GM23338 (cell line): ENCODE measurements at regions not wholly inside any gene's neighbourhood (a gene's known extent, or its start where the extent isn't known, plus 50 kb on each side); places are given as distances from the start of the nearest gene placed in this dataset.

Source experiments
- ATAC-seq: fragments of 200-7000 bp; cut with Tn5 transposase; 3 replicates; pipeline ENCODE4 v1.9.1; 2020
- DNase-seq: peaks from one replicate; pipeline ENCODE4 v3.0.0-alpha.2; 2015; ENCODE audit warnings: low spot score
- H2AFZ ChIP-seq: fragments of 200-600 bp; sonication (generic); 2 replicates; pipeline ENCODE4 v1.8.0; 2016; ENCODE audit warnings: antibody characterized with exemption, mild to moderate bottlenecking, moderate library complexity
- H3F3A ChIP-seq: fragments of 200-600 bp; sonication (generic); replicated peaks from 2 replicates; pipeline ENCODE4 v1.8.0; 2017; ENCODE audit warnings: antibody characterized with exemption, mixed run types, low read depth
- H3K27ac ChIP-seq: fragments of 200-600 bp; sonication (generic); 2 replicates; pipeline ENCODE4 v1.6.1; 2016; ENCODE audit warnings: low read depth
- H3K27me3 ChIP-seq: fragments of 200-600 bp; sonication (generic); 2 replicates; pipeline ENCODE4 v1.8.0; 2016; ENCODE audit warnings: mild to moderate bottlenecking, mixed run types, moderate library complexity; ENCODE audit not compliant: insufficient read depth
- H3K36me3 ChIP-seq: fragments of 200-600 bp; sonication (generic); 2 replicates; pipeline ENCODE4 v1.8.0; 2016; ENCODE audit warnings: mild to moderate bottlenecking; ENCODE audit not compliant: insufficient read depth
- H3K4me1 ChIP-seq: fragments of 200-600 bp; sonication (generic); 2 replicates; pipeline ENCODE4 v1.8.0; 2016; ENCODE audit warnings: mild to moderate bottlenecking, moderate library complexity; ENCODE audit not compliant: insufficient read depth
- H3K4me2 ChIP-seq: fragments of 200-600 bp; sonication (generic); 2 replicates; pipeline ENCODE4 v1.7.1; 2017; ENCODE audit warnings: mixed run types
- H3K4me3 ChIP-seq: fragments of 200-600 bp; sonication (generic); 2 replicates; pipeline ENCODE4 v1.6.1; 2016; ENCODE audit warnings: mixed run types
- H3K79me2 ChIP-seq: fragments of 200-600 bp; sonication (generic); replicated peaks from 2 replicates; pipeline ENCODE4 v1.8.0; 2017; ENCODE audit warnings: mild to moderate bottlenecking; ENCODE audit not compliant: insufficient read depth
- H3K9me2 ChIP-seq: fragments of 200-600 bp; sonication (generic); 2 replicates; pipeline ENCODE4 v1.8.0; 2017; ENCODE audit not compliant: insufficient read depth
- H4K20me1 ChIP-seq: fragments of 200-600 bp; sonication (generic); replicated peaks from 2 replicates; pipeline ENCODE4 v1.8.0; 2017; ENCODE audit warnings: mild to moderate bottlenecking; ENCODE audit not compliant: insufficient read depth
- H3K27ac Mint-ChIP-seq: 2 replicates; pipeline ENCODE4 v1.8.0; 2020; ENCODE audit warnings: inconsistent platforms, mild to moderate bottlenecking, moderate library complexity, mixed read lengths
- H3K27me3 Mint-ChIP-seq: 3 replicates; pipeline ENCODE4 v1.8.0; 2022; ENCODE audit warnings: low read depth, mild to moderate bottlenecking, moderate library complexity, mixed read lengths, inconsistent platforms; ENCODE audit not compliant: insufficient read depth, poor library complexity
- H3K36me3 Mint-ChIP-seq: 3 replicates; pipeline ENCODE4 v1.8.0; 2021; ENCODE audit warnings: low read depth, mild to moderate bottlenecking, inconsistent platforms, moderate library complexity, mixed read lengths
- H3K4me1 Mint-ChIP-seq: 3 replicates; pipeline ENCODE4 v1.8.0; 2020; ENCODE audit warnings: mild to moderate bottlenecking, inconsistent platforms, mixed read lengths
- H3K4me3 Mint-ChIP-seq: 3 replicates; pipeline ENCODE4 v1.8.0; 2021; ENCODE audit warnings: moderate library complexity, mild to moderate bottlenecking, inconsistent platforms, mixed read lengths
- H3K9me3 Mint-ChIP-seq: 3 replicates; pipeline ENCODE4 v1.8.0; 2020; ENCODE audit warnings: moderate library complexity, mild to moderate bottlenecking, inconsistent platforms, mixed read lengths
- CREB1 ChIP-seq: fragments of 250-450 bp; sonication (Bioruptor Pico); IDR thresholded peaks from 2 replicates; pipeline ENCODE4 v1.5.0; 2020; ENCODE audit warnings: low read depth, mild to moderate bottlenecking, moderate library complexity
- CTCF ChIP-seq, 2 experiments: fragments of 200-600 bp in 1 of 2; sonication (generic) in 1 of 2; conservative IDR thresholded peaks; 2 replicates each; pipeline versions ENCODE4 v1.5.1 to v1.6.1; 2016 to 2017; ENCODE audit warnings: antibody characterized with exemption in 2 of 2, low read depth in 2 of 2, mild to moderate bottlenecking in 2 of 2, moderate library complexity in 1 of 2
- EZH2 ChIP-seq: fragments of 200-600 bp; sonication (generic); IDR thresholded peaks from one replicate; pipeline ENCODE4 v1.8.0; 2017; ENCODE audit warnings: antibody characterized with exemption, mild to moderate bottlenecking, low read depth; ENCODE audit not compliant: unreplicated experiment
- EZH2phosphoT487 ChIP-seq: fragments of 200-600 bp; sonication (generic); IDR thresholded peaks from one replicate; pipeline ENCODE4 v1.8.1; 2018; ENCODE audit warnings: antibody characterized with exemption; ENCODE audit not compliant: unreplicated experiment
- JUNB ChIP-seq: IDR thresholded peaks from one replicate; pipeline ENCODE4 v1.6.1; 2016; ENCODE audit warnings: antibody characterized with exemption; ENCODE audit not compliant: unreplicated experiment
- NANOG ChIP-seq: IDR thresholded peaks from 2 replicates; pipeline ENCODE4 v1.6.1; 2016; ENCODE audit warnings: antibody characterized with exemption, borderline replicate concordance
- POLR2AphosphoS5 ChIP-seq: IDR thresholded peaks from 2 replicates; pipeline ENCODE4 v1.6.1; 2016; ENCODE audit warnings: antibody characterized with exemption, low read depth
- STAT1 ChIP-seq: IDR thresholded peaks from one replicate; pipeline ENCODE4 v1.6.1; 2016; ENCODE audit warnings: antibody characterized with exemption; ENCODE audit not compliant: unreplicated experiment
- ZNF114 ChIP-seq: fragments of 250-450 bp; sonication (Bioruptor Pico); IDR thresholded peaks from 2 replicates; pipeline ENCODE4 v1.5.0; 2020; ENCODE audit warnings: mild to moderate bottlenecking, moderate library complexity
- ZNF331 ChIP-seq: fragments of 250-450 bp; sonication (Bioruptor Pico); IDR thresholded peaks from 2 replicates; pipeline ENCODE4 v1.5.0; 2020; ENCODE audit warnings: low read depth, mild to moderate bottlenecking, moderate library complexity
- TF ChIP-seq, protein P1 (sequence below): IDR thresholded peaks from 2 replicates; pipeline ENCODE4 v1.6.1; 2016; ENCODE audit warnings: antibody characterized with exemption
- TF ChIP-seq, protein P2 (sequence below): fragments of 250-450 bp; sonication (Bioruptor Pico); IDR thresholded peaks from 2 replicates; pipeline ENCODE4 v1.5.0; 2020; ENCODE audit warnings: mild to moderate bottlenecking, moderate library complexity

DNA sequence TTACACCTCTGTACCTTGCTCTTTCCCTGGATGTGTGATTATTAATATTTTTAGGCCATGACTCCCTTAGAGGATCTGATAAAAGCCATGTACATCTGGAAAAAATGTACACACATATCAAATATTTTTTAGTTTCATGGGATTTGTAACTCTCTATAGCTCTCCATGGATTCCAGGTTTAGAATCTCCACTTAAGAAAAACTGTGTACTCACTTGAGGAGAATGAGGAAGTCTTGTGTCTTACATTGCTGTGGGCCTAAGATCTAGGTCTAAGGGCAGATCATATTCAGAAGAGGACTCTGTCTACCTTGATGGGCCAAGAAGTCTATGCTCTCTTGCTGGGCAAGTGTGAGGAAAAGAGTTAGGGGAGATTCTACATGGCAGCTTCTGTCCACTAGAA, 98.0 kb downstream of the RRAGB start:
- Mint-ChIP-seq H3K36me3 (no peaks in the 10 kb centered on the region), H3K9me3 (peaks cover 19% of the 10 kb centered on the region), H3K4me3 (no peak overlapping the region), H3K27ac (no peak overlapping the region), H3K27me3 (no peaks in the 10 kb centered on the region), H3K4me1 (peaks cover 8% of the 10 kb centered on the region; the same call in 2 of the 3 replicates)
- Histone ChIP-seq H3K4me1 (0 out of 2 replicates have a peak, but pooled peaks cover 6% of the 10 kb centered on the region), H3K36me3 (no peaks in the 10 kb centered on the region), H3K4me2 (no peak overlapping the region), H2AFZ (no peak overlapping the region), H4K20me1 (no peaks in the 10 kb centered on the region), H3K9me2 (no peaks in the 10 kb centered on the region), H3K27me3 (no peaks in the 10 kb centered on the region), H3K27ac (no peak overlapping the region), H3K79me2 (no peaks in the 10 kb centered on the region), H3F3A (no peaks in the 10 kb centered on the region), H3K4me3 (no peak overlapping the region)
- ATAC-seq, result no peak
- TF ChIP-seq STAT1 (no peak), ZNF114 (no peak), JUNB (no peak), ZNF331 (CRISPR knock-in tag) (no peak), CREB1 (no peak), CTCF (conservative IDR thresholded peaks at IDR 0.05; ENCODE audit: low read depth in 2 of 2) (no peak), POLR2AphosphoS5 (no peak), EZH2phosphoT487 (no peak), NANOG (no peak), EZH2 (no peak)
- TF ChIP-seq, protein P1, sequence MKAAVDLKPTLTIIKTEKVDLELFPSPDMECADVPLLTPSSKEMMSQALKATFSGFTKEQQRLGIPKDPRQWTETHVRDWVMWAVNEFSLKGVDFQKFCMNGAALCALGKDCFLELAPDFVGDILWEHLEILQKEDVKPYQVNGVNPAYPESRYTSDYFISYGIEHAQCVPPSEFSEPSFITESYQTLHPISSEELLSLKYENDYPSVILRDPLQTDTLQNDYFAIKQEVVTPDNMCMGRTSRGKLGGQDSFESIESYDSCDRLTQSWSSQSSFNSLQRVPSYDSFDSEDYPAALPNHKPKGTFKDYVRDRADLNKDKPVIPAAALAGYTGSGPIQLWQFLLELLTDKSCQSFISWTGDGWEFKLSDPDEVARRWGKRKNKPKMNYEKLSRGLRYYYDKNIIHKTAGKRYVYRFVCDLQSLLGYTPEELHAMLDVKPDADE, result no peak
- TF ChIP-seq, protein P2, sequence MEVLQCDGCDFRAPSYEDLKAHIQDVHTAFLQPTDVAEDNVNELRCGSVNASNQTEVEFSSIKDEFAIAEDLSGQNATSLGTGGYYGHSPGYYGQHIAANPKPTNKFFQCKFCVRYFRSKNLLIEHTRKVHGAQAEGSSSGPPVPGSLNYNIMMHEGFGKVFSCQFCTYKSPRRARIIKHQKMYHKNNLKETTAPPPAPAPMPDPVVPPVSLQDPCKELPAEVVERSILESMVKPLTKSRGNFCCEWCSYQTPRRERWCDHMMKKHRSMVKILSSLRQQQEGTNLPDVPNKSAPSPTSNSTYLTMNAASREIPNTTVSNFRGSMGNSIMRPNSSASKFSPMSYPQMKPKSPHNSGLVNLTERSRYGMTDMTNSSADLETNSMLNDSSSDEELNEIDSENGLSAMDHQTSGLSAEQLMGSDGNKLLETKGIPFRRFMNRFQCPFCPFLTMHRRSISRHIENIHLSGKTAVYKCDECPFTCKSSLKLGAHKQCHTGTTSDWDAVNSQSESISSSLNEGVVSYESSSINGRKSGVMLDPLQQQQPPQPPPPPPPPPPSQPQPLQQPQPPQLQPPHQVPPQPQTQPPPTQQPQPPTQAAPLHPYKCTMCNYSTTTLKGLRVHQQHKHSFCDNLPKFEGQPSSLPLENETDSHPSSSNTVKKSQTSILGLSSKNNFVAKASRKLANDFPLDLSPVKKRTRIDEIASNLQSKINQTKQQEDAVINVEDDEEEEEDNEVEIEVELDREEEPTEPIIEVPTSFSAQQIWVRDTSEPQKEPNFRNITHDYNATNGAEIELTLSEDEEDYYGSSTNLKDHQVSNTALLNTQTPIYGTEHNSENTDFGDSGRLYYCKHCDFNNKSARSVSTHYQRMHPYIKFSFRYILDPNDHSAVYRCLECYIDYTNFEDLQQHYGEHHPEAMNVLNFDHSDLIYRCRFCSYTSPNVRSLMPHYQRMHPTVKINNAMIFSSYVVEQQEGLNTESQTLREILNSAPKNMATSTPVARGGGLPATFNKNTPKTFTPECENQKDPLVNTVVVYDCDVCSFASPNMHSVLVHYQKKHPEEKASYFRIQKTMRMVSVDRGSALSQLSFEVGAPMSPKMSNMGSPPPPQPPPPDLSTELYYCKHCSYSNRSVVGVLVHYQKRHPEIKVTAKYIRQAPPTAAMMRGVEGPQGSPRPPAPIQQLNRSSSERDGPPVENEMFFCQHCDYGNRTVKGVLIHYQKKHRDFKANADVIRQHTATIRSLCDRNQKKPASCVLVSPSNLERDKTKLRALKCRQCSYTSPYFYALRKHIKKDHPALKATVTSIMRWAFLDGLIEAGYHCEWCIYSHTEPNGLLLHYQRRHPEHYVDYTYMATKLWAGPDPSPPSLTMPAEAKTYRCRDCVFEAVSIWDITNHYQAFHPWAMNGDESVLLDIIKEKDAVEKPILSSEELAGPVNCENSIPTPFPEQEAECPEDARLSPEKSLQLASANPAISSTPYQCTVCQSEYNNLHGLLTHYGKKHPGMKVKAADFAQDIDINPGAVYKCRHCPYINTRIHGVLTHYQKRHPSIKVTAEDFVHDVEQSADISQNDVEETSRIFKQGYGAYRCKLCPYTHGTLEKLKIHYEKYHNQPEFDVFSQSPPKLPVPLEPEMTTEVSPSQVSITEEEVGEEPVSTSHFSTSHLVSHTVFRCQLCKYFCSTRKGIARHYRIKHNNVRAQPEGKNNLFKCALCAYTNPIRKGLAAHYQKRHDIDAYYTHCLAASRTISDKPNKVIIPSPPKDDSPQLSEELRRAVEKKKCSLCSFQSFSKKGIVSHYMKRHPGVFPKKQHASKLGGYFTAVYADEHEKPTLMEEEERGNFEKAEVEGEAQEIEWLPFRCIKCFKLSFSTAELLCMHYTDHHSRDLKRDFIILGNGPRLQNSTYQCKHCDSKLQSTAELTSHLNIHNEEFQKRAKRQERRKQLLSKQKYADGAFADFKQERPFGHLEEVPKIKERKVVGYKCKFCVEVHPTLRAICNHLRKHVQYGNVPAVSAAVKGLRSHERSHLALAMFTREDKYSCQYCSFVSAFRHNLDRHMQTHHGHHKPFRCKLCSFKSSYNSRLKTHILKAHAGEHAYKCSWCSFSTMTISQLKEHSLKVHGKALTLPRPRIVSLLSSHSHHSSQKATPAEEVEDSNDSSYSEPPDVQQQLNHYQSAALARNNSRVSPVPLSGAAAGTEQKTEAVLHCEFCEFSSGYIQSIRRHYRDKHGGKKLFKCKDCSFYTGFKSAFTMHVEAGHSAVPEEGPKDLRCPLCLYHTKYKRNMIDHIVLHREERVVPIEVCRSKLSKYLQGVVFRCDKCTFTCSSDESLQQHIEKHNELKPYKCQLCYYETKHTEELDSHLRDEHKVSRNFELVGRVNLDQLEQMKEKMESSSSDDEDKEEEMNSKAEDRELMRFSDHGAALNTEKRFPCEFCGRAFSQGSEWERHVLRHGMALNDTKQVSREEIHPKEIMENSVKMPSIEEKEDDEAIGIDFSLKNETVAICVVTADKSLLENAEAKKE, result no peak
- DNase-seq, result no peak
